ENCODE measurements at regions not wholly inside any gene's neighbourhood (a gene's known extent, or its start where the extent isn't known, plus 50 kb on each side); places are given as distances from the start of the nearest gene placed in this dataset.

DNA sequence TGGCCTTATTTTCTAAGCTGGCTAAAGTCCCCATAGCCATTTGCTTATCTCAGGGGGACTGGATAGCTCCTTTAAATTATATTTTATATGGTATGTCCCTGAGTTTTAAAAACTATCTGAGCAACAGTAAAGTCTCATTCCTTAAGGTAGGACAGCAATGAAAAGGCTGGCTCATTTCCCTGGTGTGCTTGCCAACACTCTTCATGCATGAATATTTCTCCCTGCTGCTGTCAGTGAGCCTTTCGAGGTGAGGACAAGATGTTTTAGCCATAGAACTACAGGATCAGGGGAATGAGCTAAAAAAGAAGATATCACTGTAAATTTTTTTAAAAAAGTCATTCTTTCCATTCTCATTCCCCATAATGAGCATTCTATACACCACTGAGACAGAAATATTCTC is 427.3 kb upstream of the FAM241A start:
- no peak overlapping the region for H2AFZ ChIP-seq (replicated peaks; ENCODE audit: low read length, poor library complexity)
- no peak overlapping the region for H4K5ac ChIP-seq (ENCODE audit: low read depth, low read length)
- no peak overlapping the region for H3K27ac ChIP-seq (ENCODE audit: insufficient read depth, low read length)
- dilution Hi-C loops (cut with HindIII; ENCODE audit: low sequenced_read_pairs, unreplicated experiment): no loop called here
- no peak overlapping the region for H2AK9ac ChIP-seq (replicated peaks; ENCODE audit: low read depth, low read length, poor library complexity)
- no peak overlapping the region for H2BK20ac ChIP-seq (ENCODE audit: low read depth, low read length)
- no peak overlapping the region for H3K9ac ChIP-seq (ENCODE audit: low read depth, low read length)
- DNase-seq: no peak
- no peaks in the 10 kb centered on the region for H3K9me1 ChIP-seq (ENCODE audit: insufficient read depth, low read length)
- WGBS, 2 experiments (ENCODE audit: extremely low coverage in 2 of 2, insufficient read length in 1 of 2): no CpG with 5 or more reads among the region's 1 CpG
- intact Hi-C loops (cut with micrococcal nuclease): no loop called here
- no peaks in the 10 kb centered on the region for H3K79me1 ChIP-seq (ENCODE audit: low read depth in 1 of 2, low read length in 2 of 2)
- H2AK5ac ChIP-seq (ENCODE audit: low read depth, low read length): no peak overlapping the region
- no peaks in the 10 kb centered on the region for H3K9me3 ChIP-seq (ENCODE audit: control insufficient read depth, insufficient read depth, low read length)
- BruUV-seq (replicated peaks): no TSS peak
- H3K23ac ChIP-seq (ENCODE audit: low read depth, low read length): no peak overlapping the region
- TF ChIP-seq CEBPB (IDR thresholded peaks at IDR 0.05; ENCODE audit: low read depth, low read length) (no peak), NFE2L2 (IDR thresholded peaks at IDR 0.05; ENCODE audit: low read depth, low read length) (no peak), SMC3 (IDR thresholded peaks at IDR 0.05; ENCODE audit: low read depth, low read length) (no peak), FOS (IDR thresholded peaks at IDR 0.05; ENCODE audit: low read depth, low read length) (no peak), CTCF (conservative IDR thresholded peaks at IDR 0.05; ENCODE audit: low read depth, low read length) (no peak), RAD21 (IDR thresholded peaks at IDR 0.05; ENCODE audit: low read length) (no peak), MXI1 (IDR thresholded peaks at IDR 0.05; ENCODE audit: borderline replicate concordance, low read depth, low read length) (no peak)
- H2BK120ac ChIP-seq (ENCODE audit: low read depth, low read length): no peak overlapping the region
- in situ Hi-C loops (cut with MboI; ENCODE audit: low sequenced_read_pairs): no loop called here
- no peak overlapping the region for H3K14ac ChIP-seq (replicated peaks; ENCODE audit: low read depth, low read length)
- no peak for ATAC-seq (ENCODE audit: low read depth)
- H4K8ac ChIP-seq (ENCODE audit: low read depth in 2 of 2, low read length in 2 of 2): no peak overlapping the region
- no peaks in the 10 kb centered on the region for H3K36me3 ChIP-seq (ENCODE audit: control insufficient read depth, insufficient read depth, low read length)
- no peak overlapping the region for H3K56ac ChIP-seq (ENCODE audit: extremely low read depth, insufficient read depth, low read length)
- ChIA-PET CTCF (no interaction called here), POLR2A (ENCODE audit: unreplicated experiment) (no interaction called here)
- H3K4me3 ChIP-seq (ENCODE audit: insufficient read depth, low read depth, low read length): no peak overlapping the region
- H3K4me1 ChIP-seq (ENCODE audit: control insufficient read depth, insufficient read depth, low read length): no peaks in the 10 kb centered on the region
- H4K91ac ChIP-seq (ENCODE audit: insufficient read depth, low read depth, low read length): no peak overlapping the region
- H4K20me1 ChIP-seq (ENCODE audit: insufficient read depth, low read length): no peaks in the 10 kb centered on the region
- H2BK15ac ChIP-seq (ENCODE audit: low read depth, low read length): no peak overlapping the region
- no peak overlapping the region for H3K18ac ChIP-seq (ENCODE audit: low read depth, low read length)
- no peak overlapping the region for H3K4me2 ChIP-seq (ENCODE audit: low read depth, low read length)
- H2BK5ac ChIP-seq (ENCODE audit: low read depth, low read length, poor library complexity, severe bottlenecking): no peak overlapping the region
- no peaks in the 10 kb centered on the region for H3K27me3 ChIP-seq (ENCODE audit: control insufficient read depth, insufficient read depth, low read length)
- H3K4ac ChIP-seq (ENCODE audit: low read depth, low read length): no peak overlapping the region

Measured in IMR-90 (cell line).